ENCODE measurements at regions not wholly inside any gene's neighbourhood (a gene's known extent, or its start where the extent isn't known, plus 50 kb on each side); places are given as distances from the start of the nearest gene placed in this dataset.

DNA sequence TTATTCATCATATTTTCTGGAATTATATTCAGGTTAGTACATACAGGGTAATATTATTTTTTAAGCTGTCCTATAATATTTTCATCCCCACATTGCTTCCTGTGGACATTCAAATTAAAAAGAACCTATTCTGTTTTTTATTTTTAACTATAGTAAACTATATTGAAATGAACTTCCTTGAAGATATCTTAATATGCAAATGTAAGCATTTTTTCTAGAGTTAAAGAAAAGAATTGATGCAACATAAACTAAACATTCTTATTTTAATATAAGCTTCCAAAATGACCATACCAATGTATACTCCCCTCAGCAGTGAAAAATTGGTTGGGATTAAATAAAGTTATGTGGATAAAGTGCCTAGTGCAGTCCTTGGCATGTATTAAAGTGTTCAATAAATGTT is 416.6 kb downstream of the KIF2B start:
- Histone ChIP-seq H3K9me3 (ENCODE audit: insufficient read depth in 2 of 2, low read depth in 1 of 2, low read length in 1 of 2) (peaks cover 0 to 18% of the 10 kb centered on the region in 2 experiments; a peak in 3 of 4 replicates), H3K36me3 (ENCODE audit: control insufficient read depth in 2 of 4, insufficient read depth in 4 of 4, low read length in 3 of 4) (no peaks in the 10 kb centered on the region; a peak in 1 of 8 replicates), H3K4me1 (replicated peaks in 1 of 4; ENCODE audit: control insufficient read depth in 3 of 4, insufficient read depth in 4 of 4, low read length in 3 of 4) (no peaks in the 10 kb centered on the region), H3K79me2 (ENCODE audit: control insufficient read depth in 1 of 2, insufficient read depth in 2 of 2, low read length in 2 of 2) (no peaks in the 10 kb centered on the region), H3K23ac (ENCODE audit: insufficient read length) (no peak overlapping the region), H2BK120ac (replicated peaks; ENCODE audit: low read depth, low read length) (no peak overlapping the region), H3K4me3 (ENCODE audit: extremely low read depth in 1 of 4, insufficient read depth in 2 of 4, low read depth in 3 of 4, low read length in 4 of 4) (no peak overlapping the region), H3K4ac (replicated peaks; ENCODE audit: insufficient read length, low read depth, low read length) (no peak overlapping the region), H2BK15ac (ENCODE audit: low read length) (no peak overlapping the region), H2BK20ac (ENCODE audit: low read length) (no peak overlapping the region), H3K14ac (ENCODE audit: insufficient read length) (no peak overlapping the region), H3K27ac (ENCODE audit: low read depth, low read length) (no peak overlapping the region), H3K79me1 (ENCODE audit: low read depth, low read length) (no peaks in the 10 kb centered on the region), H3K56ac (replicated peaks; ENCODE audit: insufficient read length, low read depth, low read length) (no peak overlapping the region), H4K8ac (ENCODE audit: extremely low read depth, insufficient read depth, low read length) (no peak overlapping the region), H3K23me2 (ENCODE audit: low read depth, low read length) (no peaks in the 10 kb centered on the region), H4K20me1 (replicated peaks in 1 of 2; ENCODE audit: control insufficient read depth in 1 of 2, insufficient read depth in 2 of 2, low read length in 2 of 2) (no peaks in the 10 kb centered on the region), H3K4me2 (ENCODE audit: insufficient read depth in 1 of 2, low read depth in 2 of 2, low read length in 2 of 2) (no peak overlapping the region), H4K91ac (replicated peaks; ENCODE audit: insufficient read length, low read length) (no peak overlapping the region), H3K18ac (ENCODE audit: extremely low read depth, low read length) (no peak overlapping the region), H4K5ac (ENCODE audit: insufficient read length, low read depth, low read length) (no peak overlapping the region), H2AFZ (ENCODE audit: low read length) (no peak overlapping the region), H3K9ac (replicated peaks in 1 of 4; ENCODE audit: extremely low read depth in 1 of 4, low read depth in 3 of 4, low read length in 3 of 4) (no peak overlapping the region), H2BK5ac (ENCODE audit: low read depth, low read length) (no peak overlapping the region), H2AK5ac (ENCODE audit: low read depth, low read length) (no peak overlapping the region), H2BK12ac (ENCODE audit: low read depth, low read length) (no peak overlapping the region), H3K27me3 (replicated peaks in 1 of 4; ENCODE audit: control insufficient read depth in 3 of 4, extremely low read depth in 1 of 4, insufficient read depth in 3 of 4, low read length in 3 of 4) (no peaks in the 10 kb centered on the region)
- ChIA-PET POLR2A (ENCODE audit: partially characterized antibody) (interaction anchor here (1.0 kb wide), 1 partner anchor 39 kb away, joined by 3 read pairs; no protein-coding TSS in a partner anchor), CTCF (ENCODE audit: partially characterized antibody) (no interaction called here)
- no peak for DNase-seq (ENCODE audit: low read depth in 1 of 2, low spot score in 2 of 2)
- FAIRE-seq: no peak
- TF ChIP-seq EP300 (IDR thresholded peaks at IDR 0.05; ENCODE audit: borderline replicate concordance in 1 of 2, low read depth in 2 of 2, low read length in 2 of 2) (no peak), ASH2L (IDR thresholded peaks at IDR 0.05; ENCODE audit: low read length) (no peak), TAF1 (IDR thresholded peaks at IDR 0.05; ENCODE audit: low read depth, low read length) (no peak), GABPA (IDR thresholded peaks at IDR 0.05; ENCODE audit: borderline replicate concordance, insufficient read depth, low read length) (no peak), E2F6 (IDR thresholded peaks at IDR 0.05) (no peak), ATF3 (IDR thresholded peaks at IDR 0.05; ENCODE audit: insufficient read depth, low read depth, low read length) (no peak), TEAD4 (IDR thresholded peaks at IDR 0.05; ENCODE audit: low read depth, low read length) (no peak), EGR1 (IDR thresholded peaks at IDR 0.05; ENCODE audit: borderline replicate concordance, low read depth, low read length) (no peak), GTF2F1 (IDR thresholded peaks at IDR 0.05; ENCODE audit: borderline replicate concordance, low read depth, low read length) (no peak), HDAC2 (IDR thresholded peaks at IDR 0.05; ENCODE audit: borderline replicate concordance in 1 of 2, low read depth in 2 of 2, low read length in 2 of 2) (no peak), ATF2 (IDR thresholded peaks at IDR 0.05; ENCODE audit: low read length) (no peak)
